ENCODE measurements at regions not wholly inside any gene's neighbourhood (a gene's known extent, or its start where the extent isn't known, plus 50 kb on each side); places are given as distances from the start of the nearest gene placed in this dataset.

DNA sequence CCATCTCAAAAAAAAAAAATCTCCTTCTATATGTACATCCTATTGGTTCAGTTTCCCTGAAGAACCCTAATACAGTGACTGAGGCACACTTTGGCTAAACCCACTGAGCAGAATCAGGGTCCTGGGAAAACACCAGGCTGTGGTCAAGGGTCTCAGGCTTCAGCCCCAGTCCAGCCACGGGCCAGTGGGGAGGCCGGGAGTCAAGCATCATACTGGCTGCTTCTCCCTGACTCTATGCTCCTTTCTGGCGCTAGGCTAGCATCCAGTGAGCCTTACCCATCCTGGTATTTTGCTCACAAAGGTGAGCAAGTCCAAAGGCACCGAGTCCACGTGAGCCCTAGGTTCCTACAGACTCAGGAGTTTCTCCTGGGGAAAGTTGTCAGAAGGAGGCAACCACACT is 752.5 kb downstream of the BRD1 start:
- TF ChIP-seq CTCF (conservative IDR thresholded peaks at IDR 0.05; ENCODE audit: low read length): no peak
- TF ChIP-seq EZH2phosphoT487 (IDR thresholded peaks at IDR 0.05; ENCODE audit: borderline replicate concordance): no peak
